ENCODE measurements at regions not wholly inside any gene's neighbourhood (a gene's known extent, or its start where the extent isn't known, plus 50 kb on each side); places are given as distances from the start of the nearest gene placed in this dataset.
"Not testable (repeated sequence)": the region's sequence is repeated elsewhere in the genome, so short reads cannot be mapped to it uniquely, and the experiment has no call there.

DNA sequence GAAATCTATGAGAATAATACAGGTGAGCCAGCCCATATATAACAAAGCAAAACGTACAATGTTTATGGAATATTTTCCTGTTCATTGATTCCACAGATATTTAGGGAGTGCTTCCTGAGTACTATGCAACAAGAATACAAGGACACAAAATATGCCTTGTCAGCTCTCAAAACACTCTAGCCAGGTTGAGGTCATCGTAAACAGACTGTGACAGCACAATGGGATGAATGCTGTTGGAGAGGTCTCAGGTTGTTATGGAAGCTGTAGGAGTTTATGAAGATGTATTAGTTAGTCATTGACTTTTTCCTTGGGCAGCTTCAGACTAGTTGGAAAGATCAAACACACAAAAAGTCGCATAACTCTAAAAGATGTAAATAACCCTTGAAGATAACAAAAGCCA is 98.1 kb upstream of the SEC22B start:
- H3K9ac ChIP-seq (ENCODE audit: low read length); H3K27me3 ChIP-seq (ENCODE audit: control insufficient read depth, insufficient read depth, low read length); H3K27ac ChIP-seq (ENCODE audit: low read length); H3K4me3 ChIP-seq (ENCODE audit: low read length); H3K9me3 ChIP-seq (ENCODE audit: control insufficient read depth, low read depth, low read length); H3K36me3 ChIP-seq (ENCODE audit: control insufficient read depth, low read depth, low read length); H3K4me1 ChIP-seq (ENCODE audit: control insufficient read depth, low read depth, low read length): not testable (repeated sequence)

DNA sequence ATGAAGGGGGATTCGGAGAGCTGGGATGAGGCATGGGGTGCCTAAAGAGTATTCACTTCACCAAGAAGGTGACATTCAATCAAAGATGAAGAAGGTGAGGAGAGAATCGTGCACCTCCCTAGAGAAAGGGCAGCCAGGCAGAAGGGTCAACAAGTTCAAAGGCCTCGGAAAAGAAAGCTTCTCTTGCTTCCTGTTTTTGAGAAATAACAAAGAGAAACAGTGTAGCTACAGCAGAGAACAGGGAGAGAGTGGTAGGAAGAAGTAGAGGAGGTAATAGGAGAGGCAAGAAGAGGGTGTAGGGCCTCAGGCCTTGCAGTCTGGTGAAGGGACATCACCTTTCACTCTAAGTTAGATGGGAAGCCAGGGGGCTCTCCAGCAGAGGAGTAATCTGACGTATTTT is 97.0 kb upstream of the SEC22B start:
- H3K4me1 ChIP-seq (ENCODE audit: control insufficient read depth, low read depth, low read length); H3K9me3 ChIP-seq (ENCODE audit: control insufficient read depth, low read depth, low read length); H3K27me3 ChIP-seq (ENCODE audit: control insufficient read depth, insufficient read depth, low read length); H3K4me3 ChIP-seq (ENCODE audit: low read length); H3K27ac ChIP-seq (ENCODE audit: low read length); H3K9ac ChIP-seq (ENCODE audit: low read length); H3K36me3 ChIP-seq (ENCODE audit: control insufficient read depth, low read depth, low read length): not testable (repeated sequence)

DNA sequence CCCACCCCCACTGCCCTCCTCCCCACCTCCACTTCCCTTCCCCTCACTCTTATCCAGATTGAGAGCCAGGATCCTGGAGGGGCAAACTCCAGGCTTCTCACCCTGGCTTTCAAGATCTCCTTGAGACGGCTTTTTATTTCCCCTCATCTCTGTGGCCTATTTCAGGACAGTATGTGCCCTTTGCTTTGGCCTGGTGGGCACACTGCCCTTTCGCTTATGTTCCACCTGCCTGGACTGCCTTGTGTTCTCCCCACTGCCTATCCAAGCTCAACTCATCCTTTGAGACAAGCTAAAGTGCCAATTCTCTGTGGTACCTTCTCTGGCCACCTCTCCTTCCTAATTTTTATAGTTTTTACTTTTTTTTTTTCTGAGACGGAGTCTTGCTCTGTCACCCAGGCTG is 95.9 kb upstream of the SEC22B start:
- H3K9me3 ChIP-seq (ENCODE audit: control insufficient read depth, low read depth, low read length); H3K27ac ChIP-seq (ENCODE audit: low read length); H3K9ac ChIP-seq (ENCODE audit: low read length); H3K4me1 ChIP-seq (ENCODE audit: control insufficient read depth, low read depth, low read length); H3K27me3 ChIP-seq (ENCODE audit: control insufficient read depth, insufficient read depth, low read length); H3K36me3 ChIP-seq (ENCODE audit: control insufficient read depth, low read depth, low read length); H3K4me3 ChIP-seq (ENCODE audit: low read length): not testable (repeated sequence)

DNA sequence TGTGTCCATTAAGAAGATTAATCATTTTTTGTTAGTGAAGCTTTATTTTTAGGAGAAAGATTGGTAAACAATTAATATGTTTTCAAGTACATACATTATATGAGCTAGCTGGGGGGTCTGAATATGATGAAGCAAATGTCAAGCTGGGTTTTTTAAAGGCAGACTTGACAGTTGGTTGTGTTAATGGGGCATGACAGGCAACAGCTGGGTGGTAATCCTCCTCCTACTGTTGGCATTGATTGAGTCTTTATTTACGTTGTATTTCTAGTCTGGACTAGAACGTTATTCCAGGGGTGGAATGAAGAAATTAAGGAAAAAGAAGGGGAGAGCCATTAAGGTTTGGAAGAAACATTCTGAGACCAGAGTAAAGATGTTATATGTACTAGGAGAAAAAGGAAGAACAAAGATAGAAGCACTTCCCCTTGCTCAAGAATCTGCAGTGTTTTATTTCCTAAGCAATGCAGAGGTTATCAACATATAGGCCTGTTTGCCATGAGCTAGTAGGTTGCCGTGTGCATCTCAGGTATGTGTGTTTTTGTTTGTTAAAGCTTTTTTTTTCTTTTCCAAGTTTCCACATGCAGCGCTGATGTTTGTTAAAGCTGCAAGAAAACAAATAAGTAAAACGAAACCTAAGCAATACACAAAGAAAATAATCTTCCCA is 95.4 kb upstream of the SEC22B start:
- not testable (repeated sequence) for H3K27me3 ChIP-seq (ENCODE audit: control insufficient read depth, insufficient read depth, low read length); H3K9me3 ChIP-seq (ENCODE audit: control insufficient read depth, low read depth, low read length); H3K27ac ChIP-seq (ENCODE audit: low read length); H3K36me3 ChIP-seq (ENCODE audit: control insufficient read depth, low read depth, low read length); H3K9ac ChIP-seq (ENCODE audit: low read length); H3K4me3 ChIP-seq (ENCODE audit: low read length); H3K4me1 ChIP-seq (ENCODE audit: control insufficient read depth, low read depth, low read length)

DNA sequence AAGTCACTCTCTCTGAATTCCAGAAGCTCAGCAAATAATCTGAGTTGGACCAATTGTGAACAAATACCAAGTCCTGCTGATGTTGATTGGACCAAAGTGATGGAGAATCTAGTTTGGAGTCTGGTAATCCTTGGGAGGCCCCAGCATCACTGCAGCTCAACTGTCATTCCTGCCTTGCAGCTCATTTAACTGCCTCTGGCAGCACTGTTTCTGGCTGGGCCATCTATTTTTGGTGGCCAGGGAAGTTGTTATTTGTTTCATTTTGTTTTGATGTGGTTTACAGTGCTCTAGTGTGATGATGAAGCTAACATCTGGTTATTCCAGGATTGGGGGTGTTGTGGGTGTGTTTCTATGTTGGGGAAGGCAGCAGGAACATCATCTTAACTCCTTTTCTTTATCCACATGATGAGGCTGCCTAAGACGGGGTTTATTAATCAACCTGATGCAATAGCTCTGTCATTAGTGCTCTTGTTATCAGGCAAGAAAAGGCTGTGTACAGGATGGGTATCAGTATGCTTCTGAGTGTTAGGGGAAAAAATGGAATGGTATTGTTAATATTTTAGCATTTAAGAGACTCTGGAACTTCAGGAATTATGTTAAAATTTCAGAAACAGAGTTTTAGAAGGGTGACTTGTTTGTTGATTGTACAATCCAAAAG is 91.7 kb upstream of the SEC22B start:
- not testable (repeated sequence) for H3K27me3 ChIP-seq (ENCODE audit: control insufficient read depth, insufficient read depth, low read length); H3K9me3 ChIP-seq (ENCODE audit: control insufficient read depth, low read depth, low read length); H3K27ac ChIP-seq (ENCODE audit: low read length); H3K4me1 ChIP-seq (ENCODE audit: control insufficient read depth, low read depth, low read length); H3K36me3 ChIP-seq (ENCODE audit: control insufficient read depth, low read depth, low read length); H3K4me3 ChIP-seq (ENCODE audit: low read length); H3K9ac ChIP-seq (ENCODE audit: low read length)

DNA sequence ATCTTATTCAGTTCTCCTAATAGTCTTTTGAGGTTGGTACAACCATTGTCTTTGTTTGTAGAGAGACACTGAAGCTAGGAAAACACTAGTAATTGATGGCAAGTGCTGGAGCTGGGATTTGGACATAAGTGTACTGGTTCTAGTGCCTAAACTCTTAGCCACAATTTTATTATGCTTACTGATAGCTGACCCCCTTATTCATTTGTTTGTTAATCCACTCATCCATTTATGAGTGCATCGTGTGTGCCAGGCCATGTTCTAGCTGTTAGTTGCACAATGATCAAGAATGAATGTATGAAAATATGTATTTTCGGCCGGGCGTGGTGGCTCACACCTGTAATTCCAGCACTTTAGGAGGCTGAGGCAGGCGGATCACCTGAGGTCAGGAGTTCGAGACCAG is 88.2 kb upstream of the SEC22B start:
- not testable (repeated sequence) for H3K4me3 ChIP-seq (ENCODE audit: low read length); H3K4me1 ChIP-seq (ENCODE audit: control insufficient read depth, low read depth, low read length); H3K27me3 ChIP-seq (ENCODE audit: control insufficient read depth, insufficient read depth, low read length); H3K36me3 ChIP-seq (ENCODE audit: control insufficient read depth, low read depth, low read length); H3K27ac ChIP-seq (ENCODE audit: low read length); H3K9me3 ChIP-seq (ENCODE audit: control insufficient read depth, low read depth, low read length); H3K9ac ChIP-seq (ENCODE audit: low read length)

DNA sequence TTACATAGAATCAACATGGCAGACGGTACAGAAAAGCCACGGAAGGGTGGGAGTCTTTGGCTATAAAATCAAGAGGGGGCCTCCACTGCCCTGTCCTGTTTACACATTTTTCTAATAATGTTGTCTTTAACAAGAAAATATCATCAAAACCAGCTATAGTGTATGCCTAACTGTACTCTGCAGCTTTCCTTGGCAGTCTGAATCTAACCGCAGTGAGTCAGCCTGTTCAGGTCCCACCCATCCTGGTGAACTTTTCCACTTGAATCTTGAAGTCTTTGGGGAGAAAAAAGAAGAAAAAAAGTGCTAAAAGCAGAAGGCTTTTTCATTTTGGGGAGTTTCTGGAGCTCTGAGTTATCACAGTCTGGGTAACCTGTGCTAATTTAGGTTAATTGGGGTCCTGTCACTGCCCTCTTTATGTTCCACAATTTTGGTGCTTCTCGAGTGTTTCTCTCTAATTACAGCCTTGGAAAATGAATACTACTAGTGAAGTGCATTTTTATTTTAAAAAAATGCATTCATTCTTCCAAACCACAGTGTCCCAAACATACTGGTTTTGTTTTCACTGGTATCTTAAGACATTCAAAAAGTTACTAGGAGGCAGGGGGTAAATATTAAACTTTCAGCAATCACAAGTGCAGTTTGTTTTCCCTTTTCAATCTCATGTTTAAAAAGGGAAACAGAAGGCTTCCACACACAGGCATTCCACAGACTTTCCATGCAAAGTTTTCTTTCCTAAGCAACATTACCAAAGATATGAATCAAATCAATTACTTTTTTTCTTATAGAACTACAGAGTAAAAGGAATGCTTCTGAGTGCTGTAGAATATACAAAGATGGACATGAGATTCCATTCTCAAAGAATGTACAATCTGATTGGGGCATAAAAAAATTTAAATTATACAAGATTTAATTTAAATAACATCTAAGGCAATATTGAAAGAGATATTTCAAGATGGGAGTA is 86.8 kb upstream of the SEC22B start:
- H3K4me1 ChIP-seq (ENCODE audit: control insufficient read depth, low read depth, low read length); H3K36me3 ChIP-seq (ENCODE audit: control insufficient read depth, low read depth, low read length); H3K9me3 ChIP-seq (ENCODE audit: control insufficient read depth, low read depth, low read length); H3K9ac ChIP-seq (ENCODE audit: low read length); H3K27ac ChIP-seq (ENCODE audit: low read length); H3K4me3 ChIP-seq (ENCODE audit: low read length); H3K27me3 ChIP-seq (ENCODE audit: control insufficient read depth, insufficient read depth, low read length): not testable (repeated sequence)

DNA sequence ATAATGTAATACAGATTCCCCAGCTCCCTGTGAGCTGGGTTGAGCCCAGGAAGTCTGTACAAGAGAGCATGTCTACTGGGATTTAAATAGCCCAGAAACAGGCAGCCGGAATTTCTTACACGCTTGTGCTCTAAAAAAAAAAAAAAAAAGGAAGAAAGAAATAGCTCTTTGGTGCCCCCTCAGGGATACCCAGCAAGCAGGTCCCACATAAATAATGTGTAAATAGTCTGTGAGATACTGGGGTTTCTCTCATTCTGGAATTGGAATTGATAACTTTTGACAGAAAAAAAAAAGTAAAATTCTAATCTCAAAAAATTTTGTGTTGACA is 81.4 kb upstream of the SEC22B start:
- H3K4me3 ChIP-seq (ENCODE audit: low read length); H3K27me3 ChIP-seq (ENCODE audit: control insufficient read depth, insufficient read depth, low read length); H3K36me3 ChIP-seq (ENCODE audit: control insufficient read depth, low read depth, low read length); H3K9me3 ChIP-seq (ENCODE audit: control insufficient read depth, low read depth, low read length); H3K27ac ChIP-seq (ENCODE audit: low read length); H3K9ac ChIP-seq (ENCODE audit: low read length); H3K4me1 ChIP-seq (ENCODE audit: control insufficient read depth, low read depth, low read length): not testable (repeated sequence)

DNA sequence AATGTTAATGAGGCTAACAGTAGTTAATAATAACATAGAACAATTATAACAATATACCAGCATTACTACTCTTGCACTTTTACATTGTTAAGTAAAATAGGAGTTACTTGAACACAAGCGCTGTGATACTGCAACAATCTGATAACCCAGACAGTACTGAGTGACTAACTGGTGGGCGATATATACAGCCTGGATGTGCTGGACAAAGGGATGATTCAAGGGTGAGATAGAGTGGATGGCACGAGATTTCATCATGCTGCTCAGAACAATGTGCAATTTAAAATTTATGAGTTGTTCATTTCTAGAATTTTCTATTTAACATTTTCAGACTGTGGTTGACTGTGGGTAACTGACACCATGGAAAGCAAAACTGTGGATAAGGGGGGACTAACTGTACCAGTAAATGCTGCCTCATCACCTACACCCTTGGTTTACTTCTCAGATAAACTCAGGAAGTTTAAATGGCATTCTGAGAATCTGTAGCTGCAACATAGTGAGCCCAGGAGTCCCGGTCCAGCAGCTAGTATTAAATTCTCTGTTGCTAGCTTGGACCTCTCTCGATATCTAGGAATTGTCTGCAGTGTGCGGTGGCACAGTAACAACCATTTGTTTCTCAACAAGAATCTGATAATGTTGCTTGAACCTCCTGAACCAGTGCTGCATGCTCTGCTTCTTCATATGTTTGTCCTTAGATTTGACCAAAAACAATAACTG is 80.9 kb upstream of the SEC22B start:
- not testable (repeated sequence) for H3K27ac ChIP-seq (ENCODE audit: low read length); H3K36me3 ChIP-seq (ENCODE audit: control insufficient read depth, low read depth, low read length); H3K4me3 ChIP-seq (ENCODE audit: low read length); H3K27me3 ChIP-seq (ENCODE audit: control insufficient read depth, insufficient read depth, low read length); H3K9me3 ChIP-seq (ENCODE audit: control insufficient read depth, low read depth, low read length); H3K4me1 ChIP-seq (ENCODE audit: control insufficient read depth, low read depth, low read length); H3K9ac ChIP-seq (ENCODE audit: low read length)

DNA sequence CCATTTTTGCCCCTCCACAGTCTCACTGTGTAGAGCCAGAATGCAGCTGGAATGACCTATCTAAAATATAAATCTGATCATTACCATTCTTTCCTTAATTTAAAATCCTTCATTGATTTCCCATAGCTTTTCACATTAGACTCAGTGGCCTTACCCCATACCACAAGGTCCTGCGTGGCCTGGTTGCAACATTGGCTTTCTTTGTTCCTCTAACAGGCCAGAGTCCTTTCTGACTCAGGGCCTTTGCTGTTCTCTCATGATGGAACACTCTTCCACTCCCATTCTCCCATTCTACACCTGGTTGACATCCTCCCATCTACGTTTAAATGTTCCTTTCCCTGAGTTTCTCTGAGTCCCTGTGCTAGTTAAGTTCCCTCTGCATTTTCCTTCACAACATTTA is 74.4 kb upstream of the SEC22B start:
- not testable (repeated sequence) for H3K36me3 ChIP-seq (ENCODE audit: control insufficient read depth, low read depth, low read length); H3K4me1 ChIP-seq (ENCODE audit: control insufficient read depth, low read depth, low read length); H3K27ac ChIP-seq (ENCODE audit: low read length); H3K9ac ChIP-seq (ENCODE audit: low read length); H3K27me3 ChIP-seq (ENCODE audit: control insufficient read depth, insufficient read depth, low read length); H3K4me3 ChIP-seq (ENCODE audit: low read length); H3K9me3 ChIP-seq (ENCODE audit: control insufficient read depth, low read depth, low read length)

DNA sequence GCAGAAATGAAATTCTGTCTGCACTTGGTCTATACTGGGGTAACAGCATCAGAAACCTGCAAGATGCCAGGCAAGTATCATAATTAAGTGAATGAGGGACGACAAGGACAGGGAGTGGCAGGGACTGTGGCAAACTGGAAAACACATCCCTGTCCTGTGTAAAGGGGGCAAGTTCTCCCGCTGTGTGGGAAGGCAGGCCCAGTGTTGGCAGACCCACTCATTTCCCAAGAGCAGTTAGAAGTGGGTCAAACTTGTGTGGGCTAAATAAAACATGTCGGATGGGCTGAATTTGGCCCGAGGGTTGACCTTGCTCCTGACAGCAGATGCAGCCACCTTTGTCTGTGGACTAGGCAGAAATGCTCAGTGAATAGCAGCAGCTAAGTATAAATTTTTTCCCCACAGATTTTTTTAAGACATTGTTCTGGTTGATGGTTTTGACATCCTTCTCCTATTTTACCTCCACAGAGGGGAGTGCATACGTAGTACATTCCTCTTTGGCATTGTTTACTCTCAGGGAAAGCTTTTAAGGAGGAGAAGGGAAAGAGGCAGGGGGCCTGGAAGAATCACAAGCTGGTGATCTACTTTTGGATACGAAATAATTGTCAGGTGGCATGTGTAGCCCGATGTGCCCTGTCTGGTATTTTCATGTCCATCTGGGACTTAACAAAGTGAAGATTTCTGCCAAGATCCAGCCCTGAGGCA is 72.6 kb upstream of the SEC22B start:
- not testable (repeated sequence) for H3K27ac ChIP-seq (ENCODE audit: low read length); H3K4me3 ChIP-seq (ENCODE audit: low read length); H3K27me3 ChIP-seq (ENCODE audit: control insufficient read depth, insufficient read depth, low read length); H3K9ac ChIP-seq (ENCODE audit: low read length); H3K4me1 ChIP-seq (ENCODE audit: control insufficient read depth, low read depth, low read length); H3K9me3 ChIP-seq (ENCODE audit: control insufficient read depth, low read depth, low read length); H3K36me3 ChIP-seq (ENCODE audit: control insufficient read depth, low read depth, low read length)
